Fibroblast of skin of left quadriceps (primary cell): ENCODE measurements at regions not wholly inside any gene's neighbourhood (a gene's known extent, or its start where the extent isn't known, plus 50 kb on each side); places are given as distances from the start of the nearest gene placed in this dataset.
"Not testable (repeated sequence)": the region's sequence is repeated elsewhere in the genome, so short reads cannot be mapped to it uniquely, and the experiment has no call there.

Source experiments
- DNase-seq, 2 experiments: peaks; one replicate each; pipeline ENCODE4 v3.0.0-alpha.2; 2013; ENCODE audit warnings: low read depth in 2 of 2

- no peak for DNase-seq
These were observed 196.1 kb upstream of the SALL3 start for GRCh38 chr18:78783564-78783960.

GRCh38 chr18:78784861-78785260 lies 194.8 kb upstream of the SALL3 start:
- no peak for DNase-seq

- DNase-seq: no peak
These were observed 193.9 kb upstream of the SALL3 start for GRCh38 chr18:78785706-78786105.

- DNase-seq: no peak
These were observed 192.8 kb upstream of the SALL3 start for GRCh38 chr18:78786776-78787175.

- no peak for DNase-seq
These were observed 191.9 kb upstream of the SALL3 start for GRCh38 chr18:78787751-78788150.

GRCh38 chr18:78788161-78788560 lies 191.5 kb upstream of the SALL3 start:
- DNase-seq: no peak

GRCh38 chr18:78789850-78790249 lies 189.8 kb upstream of the SALL3 start:
- DNase-seq: no peak

GRCh38 chr18:78790511-78790910 lies 189.1 kb upstream of the SALL3 start:
- DNase-seq: no peak

GRCh38 chr18:78790960-78791359 lies 188.7 kb upstream of the SALL3 start:
- DNase-seq: no peak

- DNase-seq: no peak
These were observed 187.5 kb upstream of the SALL3 start for GRCh38 chr18:78792094-78792493.

GRCh38 chr18:78792736-78793135 lies 186.9 kb upstream of the SALL3 start:
- no peak for DNase-seq

- DNase-seq: no peak
These were observed 186.1 kb upstream of the SALL3 start for GRCh38 chr18:78793313-78794070.

GRCh38 chr18:78794071-78794430 lies 185.6 kb upstream of the SALL3 start:
- no peak for DNase-seq

GRCh38 chr18:78796693-78797455 lies 182.7 kb upstream of the SALL3 start:
- no peak for DNase-seq

- DNase-seq: no peak
These were observed 182.1 kb upstream of the SALL3 start for GRCh38 chr18:78797499-78797898.

- no peak for DNase-seq
These were observed 181.0 kb upstream of the SALL3 start for GRCh38 chr18:78798402-78799175.

- no peak for DNase-seq
These were observed 180.1 kb upstream of the SALL3 start for GRCh38 chr18:78799382-78800089.

- DNase-seq: not testable (repeated sequence)
These were observed 179.3 kb upstream of the SALL3 start for GRCh38 chr18:78800102-78800851.

GRCh38 chr18:78801011-78801410 lies 178.6 kb upstream of the SALL3 start:
- no peak for DNase-seq

- no peak for DNase-seq
These were observed 176.5 kb upstream of the SALL3 start for GRCh38 chr18:78803104-78803503.
